ENCODE measurements at regions not wholly inside any gene's neighbourhood (a gene's known extent, or its start where the extent isn't known, plus 50 kb on each side); places are given as distances from the start of the nearest gene placed in this dataset.

- Histone ChIP-seq H3K27me3 (ENCODE audit: control insufficient read depth, insufficient read depth, low read length) (no peaks in the 10 kb centered on the region), H3K9ac (ENCODE audit: low read length) (no peak overlapping the region), H3K4me1 (ENCODE audit: control insufficient read depth, insufficient read depth, low read length) (no peaks in the 10 kb centered on the region), H3K27ac (ENCODE audit: low read depth, low read length) (no peak overlapping the region), H3K4me3 (ENCODE audit: low read length) (no peak overlapping the region), H3K36me3 (ENCODE audit: control insufficient read depth, insufficient read depth, low read length) (no peaks in the 10 kb centered on the region)
Measured at GRCh38 chr4:178306565-178306964, 864.3 kb upstream of the AGA start.

- no peaks in the 10 kb centered on the region for H3K27me3 ChIP-seq (ENCODE audit: control insufficient read depth, insufficient read depth, low read length)
- no peak overlapping the region for H3K9ac ChIP-seq (ENCODE audit: low read length)
- H3K4me3 ChIP-seq (ENCODE audit: low read length): no peak overlapping the region
- H3K36me3 ChIP-seq (ENCODE audit: control insufficient read depth, insufficient read depth, low read length): no peaks in the 10 kb centered on the region
- no peaks in the 10 kb centered on the region for H3K4me1 ChIP-seq (ENCODE audit: control insufficient read depth, insufficient read depth, low read length)
- H3K27ac ChIP-seq (ENCODE audit: low read depth, low read length): no peak overlapping the region
Measured at GRCh38 chr4:178309890-178310289, 867.7 kb upstream of the AGA start.

- Histone ChIP-seq H3K36me3 (ENCODE audit: control insufficient read depth, insufficient read depth, low read length) (no peaks in the 10 kb centered on the region), H3K27ac (ENCODE audit: low read depth, low read length) (no peak overlapping the region)
Measured at GRCh38 chr4:178311997-178312396, 869.8 kb upstream of the AGA start.

GRCh38 chr4:178314287-178314686, 872.0 kb upstream of the AGA start:
- H3K4me3 ChIP-seq (ENCODE audit: low read length): no peak overlapping the region

More at GRCh38 chr4:178311997-178312396, 869.8 kb upstream of the AGA start:
- H3K27me3 ChIP-seq (ENCODE audit: control insufficient read depth, insufficient read depth, low read length): no peaks in the 10 kb centered on the region
- H3K4me1 ChIP-seq (ENCODE audit: control insufficient read depth, insufficient read depth, low read length): no peaks in the 10 kb centered on the region
- H3K9ac ChIP-seq (ENCODE audit: low read length): no peak overlapping the region
- no peak overlapping the region for H3K4me3 ChIP-seq (ENCODE audit: low read length)

GRCh38 chr4:178316211-178316610, 874.0 kb upstream of the AGA start:
- no peak overlapping the region for H3K27ac ChIP-seq (ENCODE audit: low read depth, low read length)
- H3K4me3 ChIP-seq (ENCODE audit: low read length): no peak overlapping the region
- H3K36me3 ChIP-seq (ENCODE audit: control insufficient read depth, insufficient read depth, low read length): no peaks in the 10 kb centered on the region
- H3K9ac ChIP-seq (ENCODE audit: low read length): no peak overlapping the region
- no peaks in the 10 kb centered on the region for H3K27me3 ChIP-seq (ENCODE audit: control insufficient read depth, insufficient read depth, low read length)
- no peaks in the 10 kb centered on the region for H3K4me1 ChIP-seq (ENCODE audit: control insufficient read depth, insufficient read depth, low read length)

More at GRCh38 chr4:178314287-178314686, 872.0 kb upstream of the AGA start:
- Histone ChIP-seq H3K9ac (ENCODE audit: low read length) (no peak overlapping the region), H3K4me1 (ENCODE audit: control insufficient read depth, insufficient read depth, low read length) (no peaks in the 10 kb centered on the region), H3K27me3 (ENCODE audit: control insufficient read depth, insufficient read depth, low read length) (no peaks in the 10 kb centered on the region), H3K27ac (ENCODE audit: low read depth, low read length) (no peak overlapping the region), H3K36me3 (ENCODE audit: control insufficient read depth, insufficient read depth, low read length) (no peaks in the 10 kb centered on the region)

- H3K27me3 ChIP-seq (ENCODE audit: control insufficient read depth, insufficient read depth, low read length): no peaks in the 10 kb centered on the region
- no peak overlapping the region for H3K27ac ChIP-seq (ENCODE audit: low read depth, low read length)
- H3K4me3 ChIP-seq (ENCODE audit: low read length): no peak overlapping the region
- no peaks in the 10 kb centered on the region for H3K36me3 ChIP-seq (ENCODE audit: control insufficient read depth, insufficient read depth, low read length)
- no peaks in the 10 kb centered on the region for H3K4me1 ChIP-seq (ENCODE audit: control insufficient read depth, insufficient read depth, low read length)
- H3K9ac ChIP-seq (ENCODE audit: low read length): no peak overlapping the region
Measured at GRCh38 chr4:178320003-178320402, 877.8 kb upstream of the AGA start.

- Histone ChIP-seq H3K4me1 (ENCODE audit: control insufficient read depth, insufficient read depth, low read length) (no peaks in the 10 kb centered on the region), H3K27me3 (ENCODE audit: control insufficient read depth, insufficient read depth, low read length) (no peaks in the 10 kb centered on the region), H3K36me3 (ENCODE audit: control insufficient read depth, insufficient read depth, low read length) (no peaks in the 10 kb centered on the region), H3K4me3 (ENCODE audit: low read length) (no peak overlapping the region), H3K9ac (ENCODE audit: low read length) (no peak overlapping the region), H3K27ac (ENCODE audit: low read depth, low read length) (no peak overlapping the region)
Measured at GRCh38 chr4:178322524-178323183, 880.4 kb upstream of the AGA start.

GRCh38 chr4:178329226-178329872, 887.1 kb upstream of the AGA start:
- Histone ChIP-seq H3K27me3 (ENCODE audit: control insufficient read depth, insufficient read depth, low read length) (no peaks in the 10 kb centered on the region), H3K36me3 (ENCODE audit: control insufficient read depth, insufficient read depth, low read length) (no peaks in the 10 kb centered on the region), H3K4me1 (ENCODE audit: control insufficient read depth, insufficient read depth, low read length) (no peaks in the 10 kb centered on the region), H3K9ac (ENCODE audit: low read length) (no peak overlapping the region), H3K4me3 (ENCODE audit: low read length) (no peak overlapping the region), H3K27ac (ENCODE audit: low read depth, low read length) (no peak overlapping the region)

GRCh38 chr4:178333355-178333754, 891.1 kb upstream of the AGA start:
- H3K27me3 ChIP-seq (ENCODE audit: control insufficient read depth, insufficient read depth, low read length): no peaks in the 10 kb centered on the region
- no peak overlapping the region for H3K9ac ChIP-seq (ENCODE audit: low read length)

GRCh38 chr4:178339769-178340168, 897.5 kb upstream of the AGA start:
- H3K4me1 ChIP-seq (ENCODE audit: control insufficient read depth, insufficient read depth, low read length): no peaks in the 10 kb centered on the region
- H3K27ac ChIP-seq (ENCODE audit: low read depth, low read length): no peak overlapping the region
- H3K36me3 ChIP-seq (ENCODE audit: control insufficient read depth, insufficient read depth, low read length): no peaks in the 10 kb centered on the region
- no peak overlapping the region for H3K4me3 ChIP-seq (ENCODE audit: low read length)
- no peak overlapping the region for H3K9ac ChIP-seq (ENCODE audit: low read length)
- no peaks in the 10 kb centered on the region for H3K27me3 ChIP-seq (ENCODE audit: control insufficient read depth, insufficient read depth, low read length)

More at GRCh38 chr4:178333355-178333754, 891.1 kb upstream of the AGA start:
- no peak overlapping the region for H3K27ac ChIP-seq (ENCODE audit: low read depth, low read length)
- H3K4me1 ChIP-seq (ENCODE audit: control insufficient read depth, insufficient read depth, low read length): no peaks in the 10 kb centered on the region
- H3K36me3 ChIP-seq (ENCODE audit: control insufficient read depth, insufficient read depth, low read length): no peaks in the 10 kb centered on the region
- no peak overlapping the region for H3K4me3 ChIP-seq (ENCODE audit: low read length)

GRCh38 chr4:178340468-178340867, 898.2 kb upstream of the AGA start:
- no peak overlapping the region for H3K9ac ChIP-seq (ENCODE audit: low read length)
- H3K4me3 ChIP-seq (ENCODE audit: low read length): no peak overlapping the region
- H3K27ac ChIP-seq (ENCODE audit: low read depth, low read length): no peak overlapping the region
- no peaks in the 10 kb centered on the region for H3K4me1 ChIP-seq (ENCODE audit: control insufficient read depth, insufficient read depth, low read length)
- no peaks in the 10 kb centered on the region for H3K36me3 ChIP-seq (ENCODE audit: control insufficient read depth, insufficient read depth, low read length)
- H3K27me3 ChIP-seq (ENCODE audit: control insufficient read depth, insufficient read depth, low read length): no peaks in the 10 kb centered on the region

GRCh38 chr4:178344096-178344495, 901.9 kb upstream of the AGA start:
- Histone ChIP-seq H3K4me1 (ENCODE audit: control insufficient read depth, insufficient read depth, low read length) (no peaks in the 10 kb centered on the region), H3K27me3 (ENCODE audit: control insufficient read depth, insufficient read depth, low read length) (no peaks in the 10 kb centered on the region)

GRCh38 chr4:178347111-178347510, 904.9 kb upstream of the AGA start:
- Histone ChIP-seq H3K27me3 (ENCODE audit: control insufficient read depth, insufficient read depth, low read length) (no peaks in the 10 kb centered on the region), H3K9ac (ENCODE audit: low read length) (no peak overlapping the region), H3K27ac (ENCODE audit: low read depth, low read length) (no peak overlapping the region), H3K4me1 (ENCODE audit: control insufficient read depth, insufficient read depth, low read length) (no peaks in the 10 kb centered on the region), H3K4me3 (ENCODE audit: low read length) (no peak overlapping the region), H3K36me3 (ENCODE audit: control insufficient read depth, insufficient read depth, low read length) (no peaks in the 10 kb centered on the region)

More at GRCh38 chr4:178344096-178344495, 901.9 kb upstream of the AGA start:
- no peaks in the 10 kb centered on the region for H3K36me3 ChIP-seq (ENCODE audit: control insufficient read depth, insufficient read depth, low read length)
- H3K9ac ChIP-seq (ENCODE audit: low read length): no peak overlapping the region
- H3K27ac ChIP-seq (ENCODE audit: low read depth, low read length): no peak overlapping the region
- H3K4me3 ChIP-seq (ENCODE audit: low read length): no peak overlapping the region
